HL-60 (cell line): ENCODE measurements at regions not wholly inside any gene's neighbourhood (a gene's known extent, or its start where the extent isn't known, plus 50 kb on each side); places are given as distances from the start of the nearest gene placed in this dataset.

ENCODE experiments used
- DNase-seq, 2 experiments: peaks; one replicate each; pipeline ENCODE4 v3.0.0-alpha.2; 2010 to 2020; ENCODE audit warnings: low read depth in 1 of 2, low spot score in 1 of 2
- H3K27ac ChIP-seq: fragments of 250-450 bp; sonication (Bioruptor Pico); replicated peaks from 2 replicates; pipeline ENCODE4 v1.5.1; 2020; ENCODE audit warnings: mild to moderate bottlenecking, moderate library complexity
- H3K27me3 ChIP-seq: fragments of 250-450 bp; sonication (Bioruptor Pico); 2 replicates; pipeline ENCODE4 v1.5.1; 2021; ENCODE audit warnings: mild to moderate bottlenecking, moderate library complexity; ENCODE audit not compliant: insufficient read depth, poor library complexity, severe bottlenecking
- H3K4me3 ChIP-seq: replicated peaks from 2 replicates; pipeline ENCODE4 v1.5.1; 2011; ENCODE audit warnings: mild to moderate bottlenecking, control low read depth, low read length; ENCODE audit not compliant: insufficient read depth
- GABPA ChIP-seq: IDR thresholded peaks from 2 replicates; pipeline ENCODE4 v1.6.1; 2012; ENCODE audit warnings: low read depth
- POLR2AphosphoS5 ChIP-seq: IDR thresholded peaks from 2 replicates; pipeline ENCODE4 v1.6.1; 2012; ENCODE audit warnings: low read depth
- SPI1 ChIP-seq: IDR thresholded peaks from 2 replicates; pipeline ENCODE4 v1.6.1; 2012; ENCODE audit warnings: low read depth, mild to moderate bottlenecking, borderline replicate concordance
- TF ChIP-seq, protein P1 (sequence below): IDR thresholded peaks from 2 replicates; pipeline ENCODE4 v1.6.1; 2012; ENCODE audit warnings: low read depth; ENCODE audit not compliant: insufficient replicate concordance
- TF ChIP-seq, protein P2 (sequence below): IDR thresholded peaks from one replicate; pipeline ENCODE4 v1.5.1; 2011; ENCODE audit warnings: low read length, control low read depth, inconsistent platforms; ENCODE audit not compliant: insufficient read depth

DNA sequence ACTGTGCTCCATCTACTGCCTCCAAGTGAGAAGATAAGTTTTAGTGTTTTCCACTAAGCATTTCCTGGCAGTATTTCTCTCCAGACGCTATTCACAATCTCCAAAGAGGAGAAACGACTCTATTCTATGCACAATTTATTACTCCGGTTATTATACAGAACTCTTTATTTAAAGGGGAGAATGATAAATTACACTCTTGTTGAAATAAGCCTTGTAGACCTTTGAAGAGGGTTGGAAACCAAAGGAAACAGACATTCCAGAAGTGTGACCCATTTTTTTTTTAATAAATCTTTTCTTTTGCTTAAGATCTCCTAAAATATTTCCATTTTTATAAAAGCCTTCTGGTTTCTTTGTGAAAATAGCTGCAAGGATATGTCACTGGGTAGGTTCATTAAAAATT lies 76.1 kb upstream of the HDAC9 start:
- H3K27ac ChIP-seq: no peak overlapping the region
- DNase-seq: no peak
- no peak overlapping the region for H3K4me3 ChIP-seq
- no peaks in the 10 kb centered on the region for H3K27me3 ChIP-seq
- TF ChIP-seq, protein P1, sequence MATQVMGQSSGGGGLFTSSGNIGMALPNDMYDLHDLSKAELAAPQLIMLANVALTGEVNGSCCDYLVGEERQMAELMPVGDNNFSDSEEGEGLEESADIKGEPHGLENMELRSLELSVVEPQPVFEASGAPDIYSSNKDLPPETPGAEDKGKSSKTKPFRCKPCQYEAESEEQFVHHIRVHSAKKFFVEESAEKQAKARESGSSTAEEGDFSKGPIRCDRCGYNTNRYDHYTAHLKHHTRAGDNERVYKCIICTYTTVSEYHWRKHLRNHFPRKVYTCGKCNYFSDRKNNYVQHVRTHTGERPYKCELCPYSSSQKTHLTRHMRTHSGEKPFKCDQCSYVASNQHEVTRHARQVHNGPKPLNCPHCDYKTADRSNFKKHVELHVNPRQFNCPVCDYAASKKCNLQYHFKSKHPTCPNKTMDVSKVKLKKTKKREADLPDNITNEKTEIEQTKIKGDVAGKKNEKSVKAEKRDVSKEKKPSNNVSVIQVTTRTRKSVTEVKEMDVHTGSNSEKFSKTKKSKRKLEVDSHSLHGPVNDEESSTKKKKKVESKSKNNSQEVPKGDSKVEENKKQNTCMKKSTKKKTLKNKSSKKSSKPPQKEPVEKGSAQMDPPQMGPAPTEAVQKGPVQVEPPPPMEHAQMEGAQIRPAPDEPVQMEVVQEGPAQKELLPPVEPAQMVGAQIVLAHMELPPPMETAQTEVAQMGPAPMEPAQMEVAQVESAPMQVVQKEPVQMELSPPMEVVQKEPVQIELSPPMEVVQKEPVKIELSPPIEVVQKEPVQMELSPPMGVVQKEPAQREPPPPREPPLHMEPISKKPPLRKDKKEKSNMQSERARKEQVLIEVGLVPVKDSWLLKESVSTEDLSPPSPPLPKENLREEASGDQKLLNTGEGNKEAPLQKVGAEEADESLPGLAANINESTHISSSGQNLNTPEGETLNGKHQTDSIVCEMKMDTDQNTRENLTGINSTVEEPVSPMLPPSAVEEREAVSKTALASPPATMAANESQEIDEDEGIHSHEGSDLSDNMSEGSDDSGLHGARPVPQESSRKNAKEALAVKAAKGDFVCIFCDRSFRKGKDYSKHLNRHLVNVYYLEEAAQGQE: no peak
- TF ChIP-seq GABPA (no peak), SPI1 (no peak), POLR2AphosphoS5 (no peak)
- TF ChIP-seq, protein P2, sequence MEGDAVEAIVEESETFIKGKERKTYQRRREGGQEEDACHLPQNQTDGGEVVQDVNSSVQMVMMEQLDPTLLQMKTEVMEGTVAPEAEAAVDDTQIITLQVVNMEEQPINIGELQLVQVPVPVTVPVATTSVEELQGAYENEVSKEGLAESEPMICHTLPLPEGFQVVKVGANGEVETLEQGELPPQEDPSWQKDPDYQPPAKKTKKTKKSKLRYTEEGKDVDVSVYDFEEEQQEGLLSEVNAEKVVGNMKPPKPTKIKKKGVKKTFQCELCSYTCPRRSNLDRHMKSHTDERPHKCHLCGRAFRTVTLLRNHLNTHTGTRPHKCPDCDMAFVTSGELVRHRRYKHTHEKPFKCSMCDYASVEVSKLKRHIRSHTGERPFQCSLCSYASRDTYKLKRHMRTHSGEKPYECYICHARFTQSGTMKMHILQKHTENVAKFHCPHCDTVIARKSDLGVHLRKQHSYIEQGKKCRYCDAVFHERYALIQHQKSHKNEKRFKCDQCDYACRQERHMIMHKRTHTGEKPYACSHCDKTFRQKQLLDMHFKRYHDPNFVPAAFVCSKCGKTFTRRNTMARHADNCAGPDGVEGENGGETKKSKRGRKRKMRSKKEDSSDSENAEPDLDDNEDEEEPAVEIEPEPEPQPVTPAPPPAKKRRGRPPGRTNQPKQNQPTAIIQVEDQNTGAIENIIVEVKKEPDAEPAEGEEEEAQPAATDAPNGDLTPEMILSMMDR: no peak

DNA sequence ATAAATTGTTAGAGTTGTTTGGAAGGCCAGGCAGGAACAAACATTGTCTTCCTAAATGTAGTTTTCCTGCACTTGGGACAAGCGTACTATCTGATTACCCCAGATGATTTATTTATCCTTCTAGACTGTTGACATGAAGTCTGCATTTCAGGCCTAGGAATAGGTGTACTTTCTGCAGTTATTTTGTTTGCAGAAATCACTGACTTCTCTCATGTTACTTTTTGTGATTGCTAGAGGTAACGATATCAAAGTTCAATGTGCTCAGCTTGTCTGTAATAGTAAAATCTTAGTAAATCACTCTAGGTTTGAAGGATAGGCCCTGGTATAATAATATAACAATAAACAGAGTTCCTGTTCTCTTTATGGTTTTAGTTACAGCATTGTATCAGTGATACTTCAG lies 75.4 kb upstream of the HDAC9 start:
- no peaks in the 10 kb centered on the region for H3K27me3 ChIP-seq
- DNase-seq: no peak
- H3K4me3 ChIP-seq: no peak overlapping the region
- TF ChIP-seq, protein P2: no peak
- TF ChIP-seq GABPA (no peak), POLR2AphosphoS5 (no peak), SPI1 (no peak)
- TF ChIP-seq, protein P1: no peak
- no peak overlapping the region for H3K27ac ChIP-seq

DNA sequence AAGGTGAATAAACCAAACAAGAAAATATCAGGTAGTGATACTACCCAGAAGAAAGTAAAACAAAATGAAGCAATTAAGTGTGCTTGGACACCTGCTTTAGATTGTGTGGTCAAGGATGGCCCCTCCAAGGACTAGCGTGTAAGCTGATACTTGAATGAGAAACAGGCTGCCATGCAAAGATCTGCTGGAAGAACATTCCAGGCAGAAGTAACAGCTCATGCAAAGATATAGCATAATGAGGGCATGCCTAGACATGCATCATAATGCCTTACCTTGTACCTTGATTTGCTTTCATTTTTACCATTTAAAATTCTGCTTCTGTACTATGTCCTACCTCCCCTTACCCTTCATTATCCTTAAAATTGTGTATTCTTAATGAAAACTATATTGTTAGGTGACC lies 74.8 kb upstream of the HDAC9 start:
- H3K27me3 ChIP-seq: no peaks in the 10 kb centered on the region
- H3K27ac ChIP-seq: no peak overlapping the region
- H3K4me3 ChIP-seq: no peak overlapping the region
- no peak for DNase-seq
- TF ChIP-seq SPI1 (no peak), GABPA (no peak), POLR2AphosphoS5 (no peak)
- TF ChIP-seq, protein P1: no peak
- TF ChIP-seq, protein P2: no peak
